HEK293T (cell line): ENCODE measurements at regions not wholly inside any gene's neighbourhood (a gene's known extent, or its start where the extent isn't known, plus 50 kb on each side); places are given as distances from the start of the nearest gene placed in this dataset.

ENCODE experiments used
- CTCF ChIA-PET: fragments of 350-600 bp; formaldehyde crosslinking; extraction: SDS; loops from one replicate; lab custom pipeline; 2021; ENCODE audit warnings: antibody characterized with exemption, inconsistent platforms; lab: Yijun Ruan, JAX
- POLR2A ChIA-PET: fragments of 350-600 bp; formaldehyde crosslinking; extraction: SDS; loops from one replicate; lab custom pipeline; 2020; ENCODE audit warnings: antibody characterized with exemption, inconsistent platforms; lab: Yijun Ruan, JAX
- DNase-seq: peaks from one replicate; pipeline ENCODE4 v3.0.0; 2012; ENCODE audit warnings: mixed read lengths; ENCODE audit errors: extremely low spot score
- ARNT ChIP-seq: fragments of 450-650 bp; IDR thresholded peaks from 2 replicates; pipeline ENCODE4 v1.6.1; 2017; ENCODE audit warnings: mild to moderate bottlenecking
- BHLHE40 ChIP-seq: fragments of 450-650 bp; IDR thresholded peaks from 2 replicates; pipeline ENCODE4 v1.6.1; 2016; ENCODE audit warnings: mild to moderate bottlenecking, moderate library complexity, borderline replicate concordance
- CTBP1 ChIP-seq: fragments of 450-650 bp; IDR thresholded peaks from 2 replicates; pipeline ENCODE4 v1.6.1; 2016; ENCODE audit warnings: borderline replicate concordance
- ELF4 ChIP-seq: fragments of 450-650 bp; IDR thresholded peaks from 2 replicates; pipeline ENCODE4 v1.6.1; 2017; ENCODE audit warnings: antibody characterized with exemption
- FOXA1 ChIP-seq: fragments of 450-650 bp; IDR thresholded peaks from 2 replicates; pipeline ENCODE4 v1.6.1; 2016; ENCODE audit warnings: mild to moderate bottlenecking
- FOXK2 ChIP-seq: fragments of 450-650 bp; IDR thresholded peaks from 2 replicates; pipeline ENCODE4 v1.6.1; 2016; ENCODE audit warnings: mild to moderate bottlenecking
- FOXM1 ChIP-seq: fragments of 450-650 bp; IDR thresholded peaks from 2 replicates; pipeline ENCODE4 v1.6.1; 2017; ENCODE audit warnings: mild to moderate bottlenecking, borderline replicate concordance
- HDGF ChIP-seq: fragments of 450-650 bp; IDR thresholded peaks from 2 replicates; pipeline ENCODE4 v1.6.1; 2017; ENCODE audit warnings: antibody characterized with exemption, borderline replicate concordance
- L3MBTL2 ChIP-seq: fragments of 450-650 bp; conservative IDR thresholded peaks from 2 replicates; pipeline ENCODE4 v1.6.1; 2016; ENCODE audit warnings: mild to moderate bottlenecking
- LEF1 ChIP-seq: fragments of 450-650 bp; IDR thresholded peaks from 2 replicates; pipeline ENCODE4 v1.6.1; 2017; ENCODE audit warnings: mild to moderate bottlenecking, borderline replicate concordance
- NFRKB ChIP-seq: fragments of 450-650 bp; IDR thresholded peaks from 2 replicates; pipeline ENCODE4 v1.6.1; 2016; ENCODE audit warnings: mild to moderate bottlenecking, moderate library complexity
- PKNOX1 ChIP-seq: fragments of 450-650 bp; IDR thresholded peaks from 2 replicates; pipeline ENCODE4 v1.6.1; 2016
- SP1 ChIP-seq: fragments of 450-650 bp; IDR thresholded peaks from 2 replicates; pipeline ENCODE4 v1.6.1; 2017
- SUZ12 ChIP-seq: fragments of 450-650 bp; IDR thresholded peaks from 2 replicates; pipeline ENCODE4 v1.6.1; 2016; ENCODE audit warnings: mild to moderate bottlenecking
- TARDBP ChIP-seq: fragments of 450-650 bp; IDR thresholded peaks from 2 replicates; pipeline ENCODE4 v1.6.1; 2016
- ZNF384 ChIP-seq: fragments of 450-650 bp; IDR thresholded peaks from 2 replicates; pipeline ENCODE4 v1.6.1; 2016

- TF ChIP-seq PKNOX1 (no peak), CTBP1 (no peak), BHLHE40 (no peak), HDGF (no peak), SUZ12 (no peak), L3MBTL2 (no peak), NFRKB (no peak), LEF1 (no peak)
- no peak for DNase-seq
- POLR2A ChIA-PET = no interaction called here
- CTCF ChIA-PET = no interaction called here
Measured at GRCh38 chr5:71880536-71880935, 161.5 kb downstream of the CARTPT start.

GRCh38 chr5:71882826-71883741 lies 164.0 kb downstream of the CARTPT start:
- no peak for DNase-seq
- POLR2A ChIA-PET = no interaction called here

GRCh38 chr5:71883742-71884103 lies 164.6 kb downstream of the CARTPT start:
- ChIA-PET CTCF (no interaction called here), POLR2A (no interaction called here)
- no peak for TF ChIP-seq ARNT
- no peak for TF ChIP-seq L3MBTL2
- TF ChIP-seq SUZ12 = no peak
- TF ChIP-seq ZNF384 = no peak
- TF ChIP-seq BHLHE40 = no peak
- DNase-seq = no peak

More at GRCh38 chr5:71882826-71883741, 164.0 kb downstream of the CARTPT start:
- TF ChIP-seq PKNOX1 = peak; percentile 15; the same call in 1 of the 2 replicates
- TF ChIP-seq LEF1 = no peak
- CTCF ChIA-PET = no interaction called here

GRCh38 chr5:71884926-71885325 lies 165.9 kb downstream of the CARTPT start:
- CTCF ChIA-PET = no interaction called here
- POLR2A ChIA-PET = no interaction called here
- no peak for DNase-seq

GRCh38 chr5:71886406-71886805 lies 167.3 kb downstream of the CARTPT start:
- DNase-seq = no peak
- TF ChIP-seq SP1 (no peak), L3MBTL2 (no peak), LEF1 (no peak)
- ChIA-PET POLR2A (no interaction called here), CTCF (no interaction called here)

More at GRCh38 chr5:71884926-71885325, 165.9 kb downstream of the CARTPT start:
- TF ChIP-seq CTBP1 = no peak
- TF ChIP-seq FOXA1 = no peak
- TF ChIP-seq FOXK2 = no peak
- TF ChIP-seq PKNOX1 = no peak
- TF ChIP-seq L3MBTL2 = no peak
- TF ChIP-seq LEF1 = no peak
- TF ChIP-seq SUZ12 = no peak
- no peak for TF ChIP-seq ARNT
- no peak for TF ChIP-seq NFRKB
- TF ChIP-seq SP1 = no peak
- TF ChIP-seq BHLHE40 = no peak
- no peak for TF ChIP-seq TARDBP
- no peak for TF ChIP-seq ELF4
- no peak for TF ChIP-seq ZNF384
- no peak for TF ChIP-seq HDGF
- no peak for TF ChIP-seq FOXM1

- no peak for TF ChIP-seq FOXK2
- TF ChIP-seq ZNF384 = no peak
- no peak for TF ChIP-seq CTBP1
- TF ChIP-seq L3MBTL2 = no peak
- no peak for TF ChIP-seq HDGF
- ChIA-PET POLR2A (no interaction called here), CTCF (no interaction called here)
- peak; percentile 39 for DNase-seq
Measured at GRCh38 chr5:71887680-71888079, 168.6 kb downstream of the CARTPT start.

- DNase-seq = no peak
- ChIA-PET POLR2A (no interaction called here), CTCF (no interaction called here)
- TF ChIP-seq NFRKB (no peak), FOXK2 (no peak), ELF4 (no peak), FOXM1 (no peak), FOXA1 (no peak), ARNT (no peak), SUZ12 (no peak), ZNF384 (no peak), CTBP1 (no peak), SP1 (no peak), BHLHE40 (no peak), TARDBP (no peak), PKNOX1 (no peak), HDGF (no peak), LEF1 (no peak), L3MBTL2 (no peak)
Measured at GRCh38 chr5:71891406-71891805, 172.3 kb downstream of the CARTPT start.
